Adrenal gland (tissue), 9 donors: ENCODE measurements at regions not wholly inside any gene's neighbourhood (a gene's known extent, or its start where the extent isn't known, plus 50 kb on each side); places are given as distances from the start of the nearest gene placed in this dataset.

Experiments used
- DNase-seq, 7 donors: peaks; one replicate each; pipeline ENCODE4 v3.0.0-alpha.2; 2019 to 2020
- H3K27ac ChIP-seq, 5 donors: fragments of 200-600 bp; sonication (generic) in 4 of 5; 1 replicate in 3 of 5; 2 replicates in 2 of 5; pipeline versions ENCODE4 v1.5.1 to v1.8.0; 2016 to 2020; ENCODE audit warnings: mild to moderate bottlenecking in 1 of 5
- H3K27me3 ChIP-seq: fragments of 200-600 bp; 2 replicates; pipeline ENCODE4 v1.8.0; 2021
- H3K36me3 ChIP-seq, 2 donors: fragments of 200-600 bp; replicated peaks in 1 of 2; 1 replicate in 1 of 2; 2 replicates in 1 of 2; pipeline versions ENCODE4 v1.5.1 to v1.8.0; 2018 to 2022
- H3K4me1 ChIP-seq, 2 donors: fragments of 200-600 bp; replicated peaks in 1 of 2; 1 replicate in 1 of 2; 2 replicates in 1 of 2; pipeline versions ENCODE4 v1.5.1 to v1.8.0; 2018 to 2021
- H3K4me3 ChIP-seq, 4 donors: fragments of 200-600 bp; sonication (generic) in 3 of 4; one replicate each; pipeline ENCODE4 v1.5.1; 2016 to 2018
- H3K9me3 ChIP-seq, 3 donors: fragments of 200-600 bp; sonication (generic) in 1 of 3; replicated peaks in 1 of 3; 1 replicate in 2 of 3; 2 replicates in 1 of 3; pipeline versions ENCODE4 v1.5.1 to v1.8.0; 2016 to 2021
- POLR2A ChIP-seq, 2 donors: fragments of 450-650 bp; IDR thresholded peaks; one replicate each; pipeline ENCODE4 v1.6.1; 2017; ENCODE audit warnings: antibody characterized with exemption in 2 of 2, mild to moderate bottlenecking in 2 of 2, moderate library complexity in 1 of 2
- WGBS, 4 donors: extraction: QIAGEN DNeasy Blood & Tissue Kit in 2 of 4; methylation state at CpG; one replicate each; pipeline versions ENCODE4 v1.1.5 to v1.1.7; 2013 to 2017; 5-methylcytosine and 5-hydroxymethylcytosine counted together
- intact Hi-C, 2 donors: fragments of 100-400 bp; cut with DNase I; formaldehyde crosslinking; loops; one replicate each; pipeline versions ENCODE4 v1.14.1 to v1.15.0; 2022 to 2023
- TF ChIP-seq, protein P1 (sequence below), 6 experiments: fragments of 450-650 bp in 4 of 6; fragments of 200-600 bp in 2 of 6; sonication (generic) in 1 of 6; IDR thresholded peaks; 1 replicate in 5 of 6; 2 replicates in 1 of 6; pipeline versions ENCODE4 v1.5.1 to v1.8.0; 2016 to 2021; ENCODE audit warnings: antibody characterized with exemption in 6 of 6, mild to moderate bottlenecking in 2 of 6, moderate library complexity in 1 of 6
- donor health status: healthy with polysubstance abuse.
- donor health status: Bipolar disorder and iron deficiency.
- donor health status: DM: yes; HTN: yes; CAD: no.
- donor health status: DM: no; HTN: no; CAD: no.
- donor health status: DM: no; HTN: no; CAD: no.

DNA sequence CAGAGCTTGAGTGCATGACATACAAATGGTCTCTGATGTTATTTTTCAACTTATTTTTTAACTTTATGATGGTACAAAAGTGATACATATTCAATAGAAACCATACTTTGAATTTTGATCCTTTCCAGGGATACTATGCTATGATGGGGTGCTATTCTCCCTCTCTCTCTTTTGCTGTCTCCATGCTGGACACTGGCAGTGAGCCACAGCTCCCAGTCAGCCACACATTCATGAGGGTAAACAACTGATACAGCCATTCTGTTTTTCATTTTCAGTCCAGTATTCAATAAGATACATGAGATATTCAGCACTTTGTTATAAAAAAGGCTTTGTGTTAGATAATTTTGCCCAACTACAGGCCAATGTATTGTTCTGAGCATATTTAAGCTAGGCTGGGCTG is 859.3 kb upstream of the KLHL29 start:
- no peaks in the 10 kb centered on the region for H3K9me3 ChIP-seq
- no peak for TF ChIP-seq POLR2A (IDR thresholded peaks at IDR 0.05)
- TF ChIP-seq, protein P1, sequence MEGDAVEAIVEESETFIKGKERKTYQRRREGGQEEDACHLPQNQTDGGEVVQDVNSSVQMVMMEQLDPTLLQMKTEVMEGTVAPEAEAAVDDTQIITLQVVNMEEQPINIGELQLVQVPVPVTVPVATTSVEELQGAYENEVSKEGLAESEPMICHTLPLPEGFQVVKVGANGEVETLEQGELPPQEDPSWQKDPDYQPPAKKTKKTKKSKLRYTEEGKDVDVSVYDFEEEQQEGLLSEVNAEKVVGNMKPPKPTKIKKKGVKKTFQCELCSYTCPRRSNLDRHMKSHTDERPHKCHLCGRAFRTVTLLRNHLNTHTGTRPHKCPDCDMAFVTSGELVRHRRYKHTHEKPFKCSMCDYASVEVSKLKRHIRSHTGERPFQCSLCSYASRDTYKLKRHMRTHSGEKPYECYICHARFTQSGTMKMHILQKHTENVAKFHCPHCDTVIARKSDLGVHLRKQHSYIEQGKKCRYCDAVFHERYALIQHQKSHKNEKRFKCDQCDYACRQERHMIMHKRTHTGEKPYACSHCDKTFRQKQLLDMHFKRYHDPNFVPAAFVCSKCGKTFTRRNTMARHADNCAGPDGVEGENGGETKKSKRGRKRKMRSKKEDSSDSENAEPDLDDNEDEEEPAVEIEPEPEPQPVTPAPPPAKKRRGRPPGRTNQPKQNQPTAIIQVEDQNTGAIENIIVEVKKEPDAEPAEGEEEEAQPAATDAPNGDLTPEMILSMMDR (IDR thresholded peaks at IDR 0.05), result no peak
- DNase-seq, result no peak
- H3K27me3 ChIP-seq, result no peaks in the 10 kb centered on the region
- no peak overlapping the region for H3K4me3 ChIP-seq
- intact Hi-C loops, result no loop called here
- no peaks in the 10 kb centered on the region for H3K36me3 ChIP-seq
- no peak overlapping the region for H3K27ac ChIP-seq
- no peaks in the 10 kb centered on the region for H3K4me1 ChIP-seq

DNA sequence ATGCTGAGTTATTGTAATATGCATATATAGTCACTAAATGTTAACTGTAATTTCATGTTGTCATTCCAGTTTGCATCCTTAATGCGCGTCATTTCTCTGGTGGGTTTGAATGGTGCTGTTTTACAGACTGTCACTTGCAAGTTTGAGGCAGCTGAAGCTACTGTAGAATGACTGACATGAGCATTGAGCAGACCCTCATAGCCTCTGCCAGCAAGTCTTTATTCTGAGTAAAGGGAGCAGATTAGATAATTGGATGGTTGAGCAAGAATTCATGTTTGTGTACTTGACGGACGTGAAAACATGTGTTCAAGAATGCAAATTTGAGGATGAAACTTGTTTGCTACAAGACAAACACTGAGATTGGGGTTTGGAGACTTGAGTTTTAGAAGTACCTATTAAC is 854.8 kb upstream of the KLHL29 start:
- 77 to 89% (median 80%) methylated on average over 4 of the region's 4 CpGs for WGBS, 4 donors

DNA sequence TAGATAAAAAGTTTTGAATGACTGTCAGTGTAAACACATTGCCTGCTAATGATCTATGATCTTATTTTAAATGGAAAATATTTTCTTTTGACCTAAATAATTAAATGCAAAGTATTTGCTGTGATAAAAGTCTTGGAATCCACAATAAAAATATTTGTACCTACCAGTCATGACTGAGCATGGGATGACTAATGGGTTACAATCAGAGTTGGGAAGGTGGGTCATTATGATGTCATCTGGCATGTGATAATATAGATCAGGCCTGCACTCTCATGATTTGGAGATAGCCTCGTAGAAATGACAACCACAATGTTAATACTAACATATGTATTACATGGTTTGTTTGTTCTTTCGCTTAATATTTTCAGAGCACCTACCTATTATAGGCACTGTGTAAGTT is 848.8 kb upstream of the KLHL29 start:
- H3K4me3 ChIP-seq, result no peak overlapping the region
- DNase-seq, result no peak
- WGBS, 4 donors, result 59 to 79% (median 68%) methylated on average over 2 of the region's 2 CpGs
- TF ChIP-seq POLR2A (IDR thresholded peaks at IDR 0.05), result no peak
- TF ChIP-seq, protein P1 (IDR thresholded peaks at IDR 0.05), result no peak
- no peaks in the 10 kb centered on the region for H3K4me1 ChIP-seq
- no peaks in the 10 kb centered on the region for H3K36me3 ChIP-seq
- H3K9me3 ChIP-seq, result no peaks in the 10 kb centered on the region
- H3K27me3 ChIP-seq, result no peaks in the 10 kb centered on the region
- no peak overlapping the region for H3K27ac ChIP-seq
- intact Hi-C loops, result no loop called here

More for the DNA sequence above, 854.8 kb upstream of the KLHL29 start:
- DNase-seq, result no peak
- Histone ChIP-seq H3K27ac (no peak overlapping the region), H3K36me3 (no peaks in the 10 kb centered on the region), H3K4me3 (no peak overlapping the region), H3K27me3 (no peaks in the 10 kb centered on the region), H3K9me3 (no peaks in the 10 kb centered on the region), H3K4me1 (no peaks in the 10 kb centered on the region)
- TF ChIP-seq, protein P1 (IDR thresholded peaks at IDR 0.05), result no peak
- no peak for TF ChIP-seq POLR2A (IDR thresholded peaks at IDR 0.05)
- intact Hi-C loops, result no loop called here

DNA sequence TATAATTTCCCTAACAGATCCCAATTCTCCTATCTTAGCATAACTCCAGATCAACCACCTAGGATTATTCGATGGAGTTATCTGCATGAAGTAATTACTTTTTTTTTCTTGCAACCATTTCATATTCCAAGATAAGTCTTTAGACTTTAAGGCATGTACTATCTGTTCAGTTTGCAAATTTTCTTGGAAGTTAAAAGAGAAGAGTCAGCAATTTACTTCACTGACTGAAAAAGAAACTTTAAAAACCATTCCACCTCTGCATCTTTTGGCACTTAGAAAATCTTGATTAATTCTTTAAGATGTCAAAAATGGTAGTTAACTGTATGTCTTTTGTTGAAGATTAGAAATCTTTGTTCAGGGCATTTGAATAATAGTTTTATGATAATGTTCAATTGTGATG is 830.5 kb upstream of the KLHL29 start:
- intact Hi-C loops, result no loop called here
- Histone ChIP-seq H3K36me3 (no peaks in the 10 kb centered on the region), H3K4me3 (no peak overlapping the region), H3K27me3 (no peaks in the 10 kb centered on the region), H3K4me1 (no peaks in the 10 kb centered on the region), H3K9me3 (no peaks in the 10 kb centered on the region), H3K27ac (no peak overlapping the region)
- TF ChIP-seq POLR2A (IDR thresholded peaks at IDR 0.05), result no peak
- TF ChIP-seq, protein P1 (IDR thresholded peaks at IDR 0.05), result no peak
- no peak for DNase-seq
- 70 to 86% (median 83%) methylated on average over 1 of the region's 1 CpG for WGBS, 4 donors
